Uterus (tissue), 3 donors: ENCODE measurements at regions not wholly inside any gene's neighbourhood (a gene's known extent, or its start where the extent isn't known, plus 50 kb on each side); places are given as distances from the start of the nearest gene placed in this dataset.

Source experiments
- DNase-seq, 2 donors: peaks; one replicate each; pipeline ENCODE4 v3.0.0-alpha.2; 2019 to 2020
- H3K27ac ChIP-seq, 2 donors: fragments of 200-600 bp; sonication (generic); 1 replicate in 1 of 2; 2 replicates in 1 of 2; pipeline ENCODE4 v1.5.1; 2016 to 2018
- H3K27me3 ChIP-seq, 2 donors: fragments of 200-600 bp; sonication (generic); one replicate each; pipeline ENCODE4 v1.5.1; 2018 to 2019; ENCODE audit warnings: control low read depth in 1 of 2
- H3K36me3 ChIP-seq, 2 donors: fragments of 200-600 bp; sonication (generic); one replicate each; pipeline ENCODE4 v1.5.1; 2019; ENCODE audit warnings: control low read depth in 1 of 2
- H3K4me1 ChIP-seq, 2 donors: fragments of 200-600 bp; sonication (generic); one replicate each; pipeline ENCODE4 v1.5.1; 2018 to 2019; ENCODE audit warnings: control low read depth in 1 of 2
- H3K4me3 ChIP-seq, 2 donors: fragments of 200-600 bp; sonication (generic); 1 replicate in 1 of 2; 2 replicates in 1 of 2; pipeline ENCODE4 v1.5.1; 2018 to 2019; ENCODE audit warnings: mild to moderate bottlenecking in 1 of 2
- H3K9me3 ChIP-seq, 2 donors: fragments of 200-600 bp; sonication (generic); one replicate each; pipeline ENCODE4 v1.5.1; 2019; ENCODE audit warnings: control low read depth in 1 of 2
- CTCF ChIP-seq, 4 experiments: fragments of 200-600 bp in 2 of 4; fragments of 450-650 bp in 2 of 4; sonication (generic) in 2 of 4; IDR thresholded peaks; one replicate each; pipeline ENCODE4 v1.5.1; 2016 to 2019; ENCODE audit warnings: antibody characterized with exemption in 4 of 4, mild to moderate bottlenecking in 2 of 4, moderate library complexity in 1 of 4
- POLR2A ChIP-seq, 2 donors: fragments of 450-650 bp; IDR thresholded peaks; one replicate each; pipeline ENCODE4 v1.6.1; 2016; ENCODE audit warnings: antibody characterized with exemption in 2 of 2, mild to moderate bottlenecking in 1 of 2, moderate library complexity in 1 of 2
- intact Hi-C: fragments of 100-400 bp; cut with DNase I; formaldehyde crosslinking; loops from one replicate; pipeline ENCODE4 v1.15.1; 2023; ENCODE audit warnings: low total_unique reads
- donor health status: DM: yes; HTN: yes; CAD: no.

- no peak for DNase-seq
- Histone ChIP-seq H3K4me3 (no peak overlapping the region), H3K36me3 (no peaks in the 10 kb centered on the region), H3K27me3 (no peaks in the 10 kb centered on the region), H3K27ac (no peak overlapping the region), H3K4me1 (no peaks in the 10 kb centered on the region), H3K9me3 (no peaks in the 10 kb centered on the region)
- intact Hi-C loops, result no loop called here
- no peak for TF ChIP-seq CTCF (IDR thresholded peaks at IDR 0.05)
- no peak for TF ChIP-seq POLR2A (IDR thresholded peaks at IDR 0.05)
These were observed 281.2 kb upstream of the DEFB112 start for GRCh38 chr6:50330963-50331362.

DNA sequence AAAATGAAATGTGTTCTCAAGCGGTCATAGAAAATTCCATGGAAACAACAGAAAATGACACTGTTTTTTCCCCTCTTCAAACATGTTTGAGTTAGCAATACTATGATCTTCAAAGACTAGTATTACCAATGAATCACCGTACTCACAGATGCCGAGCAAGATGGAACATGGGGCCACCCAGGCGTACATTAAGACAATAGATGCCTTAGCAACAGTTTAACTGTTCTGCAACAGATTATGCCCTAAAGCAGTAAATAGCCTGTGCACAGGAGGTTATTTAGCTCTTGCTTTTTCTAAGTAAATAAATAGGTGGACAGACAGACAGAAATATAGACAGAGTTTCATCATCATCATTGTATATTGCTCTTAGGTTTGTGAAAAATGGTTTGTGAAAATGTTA is 284.0 kb upstream of the DEFB112 start:
- Histone ChIP-seq H3K27ac (no peak overlapping the region), H3K4me3 (no peak overlapping the region), H3K27me3 (no peaks in the 10 kb centered on the region), H3K4me1 (no peaks in the 10 kb centered on the region), H3K36me3 (no peaks in the 10 kb centered on the region), H3K9me3 (no peaks in the 10 kb centered on the region)
- DNase-seq, result no peak
- intact Hi-C loops, result no loop called here
- no peak for TF ChIP-seq CTCF (IDR thresholded peaks at IDR 0.05)
- TF ChIP-seq POLR2A (IDR thresholded peaks at IDR 0.05), result no peak

DNA sequence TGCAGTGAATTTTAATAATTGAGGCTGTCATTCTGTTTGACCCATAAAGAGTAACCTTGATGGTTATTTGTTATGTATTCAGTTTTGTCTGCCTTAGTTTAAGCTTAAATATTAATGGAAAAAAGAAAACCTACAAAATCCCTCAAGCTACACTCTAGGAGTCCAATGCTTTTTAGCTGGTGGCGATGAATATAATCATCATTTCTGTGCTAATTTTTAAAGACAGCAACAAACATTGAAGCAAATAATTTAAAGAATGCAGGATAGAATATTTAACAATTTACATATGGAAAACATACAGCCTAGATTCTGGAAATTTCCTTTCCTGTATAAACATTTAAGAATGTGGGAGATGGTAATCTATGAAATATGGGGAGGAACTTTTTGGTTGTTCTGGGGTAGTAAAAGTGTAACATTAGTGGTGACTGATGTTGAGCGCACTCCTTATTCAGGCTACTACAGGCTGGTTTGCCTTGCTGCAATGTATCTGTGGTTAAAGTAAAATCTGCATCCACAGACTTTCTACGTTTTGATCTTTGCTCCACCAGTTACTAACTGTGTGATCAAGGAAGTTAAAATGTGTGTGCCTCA is 287.9 kb upstream of the DEFB112 start:
- Histone ChIP-seq H3K27me3 (no peaks in the 10 kb centered on the region), H3K9me3 (no peaks in the 10 kb centered on the region), H3K4me3 (no peak overlapping the region), H3K36me3 (no peaks in the 10 kb centered on the region), H3K4me1 (no peaks in the 10 kb centered on the region), H3K27ac (no peak overlapping the region)
- DNase-seq, result no peak
- TF ChIP-seq POLR2A (IDR thresholded peaks at IDR 0.05) (no peak), CTCF (IDR thresholded peaks at IDR 0.05) (no peak)
- intact Hi-C loops, result no loop called here

GRCh38 chr6:50353603-50354002 is 303.9 kb upstream of the DEFB112 start:
- TF ChIP-seq POLR2A (IDR thresholded peaks at IDR 0.05) (no peak), CTCF (IDR thresholded peaks at IDR 0.05) (no peak)
- Histone ChIP-seq H3K9me3 (no peaks in the 10 kb centered on the region), H3K36me3 (no peaks in the 10 kb centered on the region), H3K27me3 (no peaks in the 10 kb centered on the region), H3K27ac (no peak overlapping the region), H3K4me1 (no peaks in the 10 kb centered on the region), H3K4me3 (no peak overlapping the region)
- intact Hi-C loops, result no loop called here
- no peak for DNase-seq

DNA sequence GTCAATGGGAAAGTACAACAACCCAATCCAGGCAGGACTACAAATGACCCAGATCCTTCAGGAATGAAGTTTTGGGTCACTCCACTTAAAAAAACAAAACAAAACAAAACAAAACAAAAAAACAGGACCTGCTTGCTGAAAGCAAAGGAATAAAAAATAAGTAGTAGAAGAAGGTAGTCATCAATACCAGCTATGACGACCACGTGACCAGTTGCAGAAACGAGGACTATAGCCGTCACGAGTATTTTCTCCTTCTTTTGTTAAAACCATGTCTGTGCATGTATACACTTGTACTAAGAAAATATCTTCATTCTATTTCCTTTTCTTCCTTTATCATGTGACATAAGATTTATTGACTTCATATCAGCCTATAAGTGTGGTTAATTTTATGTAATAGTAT is 308.4 kb upstream of the DEFB112 start:
- Histone ChIP-seq H3K27me3 (no peaks in the 10 kb centered on the region), H3K27ac (no peak overlapping the region), H3K4me3 (no peak overlapping the region), H3K9me3 (no peaks in the 10 kb centered on the region), H3K4me1 (no peaks in the 10 kb centered on the region), H3K36me3 (no peaks in the 10 kb centered on the region)
- TF ChIP-seq POLR2A (IDR thresholded peaks at IDR 0.05), result no peak
- no peak for TF ChIP-seq CTCF (IDR thresholded peaks at IDR 0.05)
- no peak for DNase-seq
- intact Hi-C loops, result no loop called here
